ENCODE measurements at regions not wholly inside any gene's neighbourhood (a gene's known extent, or its start where the extent isn't known, plus 50 kb on each side); places are given as distances from the start of the nearest gene placed in this dataset.
A peak's percentile ranks its signal among the peaks of the same experiment; 100 is the strongest.

- Mint-ChIP-seq H3K9me3 (no peaks in the 10 kb centered on the region), H3K36me3 (no peaks in the 10 kb centered on the region), H3K4me1 (ENCODE audit: unreplicated experiment) (peaks cover 10% of the 10 kb centered on the region), H3K27ac (no peak overlapping the region), H3K4me3 (no peak overlapping the region), H3K27me3 (peaks cover 4% of the 10 kb centered on the region)
- DNase-seq (ENCODE audit: extremely low spot score, unreplicated experiment), result no peak
- no peak for TF ChIP-seq CTCF (conservative IDR thresholded peaks at IDR 0.05)
Observed at GRCh38 chr5:148719605-148720004, 65.3 kb upstream of the HTR4 start.

- no peak for TF ChIP-seq CTCF (conservative IDR thresholded peaks at IDR 0.05)
- Mint-ChIP-seq H3K27me3 (peaks cover 4% of the 10 kb centered on the region), H3K4me1 (ENCODE audit: unreplicated experiment) (peaks cover 10% of the 10 kb centered on the region), H3K4me3 (no peak overlapping the region), H3K9me3 (no peaks in the 10 kb centered on the region), H3K36me3 (no peaks in the 10 kb centered on the region), H3K27ac (no peak overlapping the region)
- DNase-seq (ENCODE audit: extremely low spot score, unreplicated experiment), result no peak
Observed at GRCh38 chr5:148720257-148720656, 65.9 kb upstream of the HTR4 start.

- Mint-ChIP-seq H3K36me3 (no peaks in the 10 kb centered on the region), H3K27ac (no peak overlapping the region), H3K4me3 (no peak overlapping the region), H3K4me1 (ENCODE audit: unreplicated experiment) (peaks cover 10% of the 10 kb centered on the region), H3K9me3 (no peaks in the 10 kb centered on the region), H3K27me3 (peaks cover 4% of the 10 kb centered on the region)
- no peak for DNase-seq (ENCODE audit: extremely low spot score, unreplicated experiment)
- no peak for TF ChIP-seq CTCF (conservative IDR thresholded peaks at IDR 0.05)
Observed at GRCh38 chr5:148723143-148723542, 68.8 kb upstream of the HTR4 start.

- Mint-ChIP-seq H3K4me3 (no peak overlapping the region), H3K9me3 (no peaks in the 10 kb centered on the region), H3K27me3 (no peaks in the 10 kb centered on the region), H3K27ac (no peak overlapping the region), H3K36me3 (no peaks in the 10 kb centered on the region), H3K4me1 (ENCODE audit: unreplicated experiment) (peaks cover 3% of the 10 kb centered on the region)
- no peak for DNase-seq (ENCODE audit: extremely low spot score, unreplicated experiment)
- no peak for TF ChIP-seq CTCF (conservative IDR thresholded peaks at IDR 0.05)
Observed at GRCh38 chr5:148725675-148726074, 71.3 kb upstream of the HTR4 start.

GRCh38 chr5:148729182-148729581, 74.9 kb upstream of the HTR4 start:
- peak; percentile 59 for TF ChIP-seq CTCF (conservative IDR thresholded peaks at IDR 0.05)
- Mint-ChIP-seq H3K4me1 (ENCODE audit: unreplicated experiment) (peaks cover 13% of the 10 kb centered on the region), H3K4me3 (no peak overlapping the region), H3K27me3 (peaks cover 5% of the 10 kb centered on the region), H3K9me3 (no peaks in the 10 kb centered on the region), H3K36me3 (no peaks in the 10 kb centered on the region), H3K27ac (no peak overlapping the region)
- no peak for DNase-seq (ENCODE audit: extremely low spot score, unreplicated experiment)

- peaks cover 13% of the 10 kb centered on the region for H3K4me1 Mint-ChIP-seq (ENCODE audit: unreplicated experiment)
- H3K9me3 Mint-ChIP-seq, result no peaks in the 10 kb centered on the region
- H3K36me3 Mint-ChIP-seq, result no peaks in the 10 kb centered on the region
- no peak for DNase-seq (ENCODE audit: extremely low spot score, unreplicated experiment)
- H3K27ac Mint-ChIP-seq, result no peak overlapping the region
- peaks cover 5% of the 10 kb centered on the region for H3K27me3 Mint-ChIP-seq
- no peak overlapping the region for H3K4me3 Mint-ChIP-seq
- no peak for TF ChIP-seq CTCF (conservative IDR thresholded peaks at IDR 0.05)
Observed at GRCh38 chr5:148730270-148730669, 75.9 kb upstream of the HTR4 start.
